ENCODE measurements at regions not wholly inside any gene's neighbourhood (a gene's known extent, or its start where the extent isn't known, plus 50 kb on each side); places are given as distances from the start of the nearest gene placed in this dataset.

GRCh38 chr12:88314706-88315105, 172.6 kb downstream of the TMTC3 start:
- TF ChIP-seq CTCF (IDR thresholded peaks at IDR 0.05) = no peak
- TF ChIP-seq POLR2A (IDR thresholded peaks at IDR 0.05) = no peak

Measured in lower leg skin (tissue), 3 donors.